HFF-Myc (cell line): ENCODE measurements at regions not wholly inside any gene's neighbourhood (a gene's known extent, or its start where the extent isn't known, plus 50 kb on each side); places are given as distances from the start of the nearest gene placed in this dataset.

Experiments
- DNase-seq: peaks from one replicate; pipeline ENCODE4 v3.0.0-alpha.2; 2011; ENCODE audit warnings: low read depth; ENCODE audit errors: extremely low read depth
- H3K4me3 ChIP-seq: replicated peaks from 2 replicates; pipeline ENCODE4 v1.5.1; 2011; ENCODE audit warnings: low read depth, mild to moderate bottlenecking, control low read depth, low read length
- CTCF ChIP-seq: IDR thresholded peaks from 2 replicates; pipeline ENCODE4 v1.5.1; 2012; ENCODE audit warnings: mild to moderate bottlenecking, low read depth, low read length, control low read depth; ENCODE audit errors: missing control alignments

DNA sequence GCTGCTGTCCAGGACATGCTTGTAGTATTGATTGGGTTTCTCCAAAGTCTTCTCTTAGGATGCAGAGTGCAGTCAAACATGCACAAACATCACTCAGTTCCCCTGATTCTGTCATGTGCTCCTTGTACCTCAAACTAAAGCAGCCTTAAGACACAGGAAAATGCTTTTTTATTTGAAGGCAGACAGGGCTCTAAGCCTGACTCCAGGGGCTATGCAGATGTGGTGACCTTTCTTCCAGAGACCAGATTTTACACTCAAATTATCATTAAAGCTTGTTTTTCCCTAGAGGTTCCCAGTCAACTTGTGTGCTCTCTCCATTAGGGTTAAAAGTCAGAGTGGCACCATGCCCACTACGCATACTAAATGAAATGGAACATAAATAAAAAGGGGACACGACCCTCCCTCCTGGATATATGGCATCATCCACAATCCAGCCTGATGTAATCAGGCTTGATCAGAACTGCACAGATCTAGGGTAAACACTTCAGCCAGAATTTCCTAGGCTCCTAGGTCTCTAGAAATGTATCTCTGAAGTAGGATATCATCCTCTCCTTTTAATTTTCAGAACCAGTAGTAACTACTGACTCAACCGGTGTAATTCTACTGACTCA is 771.1 kb downstream of the NR2F1-AS1 start:
- no peak for DNase-seq
- TF ChIP-seq CTCF, result no peak
- H3K4me3 ChIP-seq, result no peak overlapping the region

GRCh38 chr5:92808474-92808873 is 772.5 kb downstream of the NR2F1-AS1 start:
- no peak for DNase-seq
- H3K4me3 ChIP-seq, result no peak overlapping the region

GRCh38 chr5:92807085-92807484 is 773.9 kb downstream of the NR2F1-AS1 start:
- H3K4me3 ChIP-seq, result no peak overlapping the region
- DNase-seq, result no peak
- TF ChIP-seq CTCF, result no peak

More at GRCh38 chr5:92808474-92808873, 772.5 kb downstream of the NR2F1-AS1 start:
- TF ChIP-seq CTCF, result no peak

DNA sequence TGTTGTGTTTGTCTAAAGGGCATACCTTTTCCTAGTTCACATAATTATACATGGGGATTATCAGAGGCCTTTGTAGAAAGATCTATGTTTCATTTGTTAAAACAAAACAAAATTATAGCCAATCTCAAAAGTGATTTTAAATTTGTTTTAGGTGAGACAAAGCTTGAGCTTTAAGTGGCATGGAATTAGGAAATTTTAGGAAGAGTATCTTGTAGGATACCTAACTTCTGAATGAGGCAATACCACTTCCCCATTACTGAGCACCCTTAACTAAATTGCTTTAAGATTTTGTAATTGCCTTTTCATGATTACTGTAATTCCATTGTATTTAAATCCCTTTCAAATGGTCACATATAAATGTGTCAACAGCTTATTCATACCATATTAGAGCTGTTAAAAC is 775.6 kb downstream of the NR2F1-AS1 start:
- H3K4me3 ChIP-seq, result no peak overlapping the region

DNA sequence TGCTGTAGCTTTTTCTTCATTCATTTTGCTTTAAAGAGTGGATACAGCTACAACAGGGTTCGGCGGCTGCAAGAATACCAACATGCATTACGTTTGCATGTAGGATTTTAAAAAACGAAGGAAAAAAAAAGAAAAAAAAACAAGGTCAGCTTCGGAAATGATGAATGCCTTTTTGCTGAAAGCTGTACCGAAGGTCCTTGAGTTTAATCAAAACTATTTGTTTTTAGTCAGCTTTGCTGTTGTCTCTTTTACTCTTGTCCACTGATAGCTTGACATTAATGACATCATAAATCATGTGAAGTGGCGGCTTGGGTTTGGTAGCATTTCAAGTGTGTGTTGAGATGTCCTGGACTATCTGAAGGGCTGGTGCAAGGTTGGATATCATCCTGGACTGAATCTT is 779.1 kb downstream of the NR2F1-AS1 start:
- no peak for TF ChIP-seq CTCF
- no peak overlapping the region for H3K4me3 ChIP-seq
- no peak for DNase-seq

More for the DNA sequence above, 775.6 kb downstream of the NR2F1-AS1 start:
- no peak for DNase-seq
- TF ChIP-seq CTCF, result no peak

GRCh38 chr5:92800365-92800764 is 780.7 kb downstream of the NR2F1-AS1 start:
- DNase-seq, result peak; percentile 17
- TF ChIP-seq CTCF, result no peak
- no peak overlapping the region for H3K4me3 ChIP-seq

DNA sequence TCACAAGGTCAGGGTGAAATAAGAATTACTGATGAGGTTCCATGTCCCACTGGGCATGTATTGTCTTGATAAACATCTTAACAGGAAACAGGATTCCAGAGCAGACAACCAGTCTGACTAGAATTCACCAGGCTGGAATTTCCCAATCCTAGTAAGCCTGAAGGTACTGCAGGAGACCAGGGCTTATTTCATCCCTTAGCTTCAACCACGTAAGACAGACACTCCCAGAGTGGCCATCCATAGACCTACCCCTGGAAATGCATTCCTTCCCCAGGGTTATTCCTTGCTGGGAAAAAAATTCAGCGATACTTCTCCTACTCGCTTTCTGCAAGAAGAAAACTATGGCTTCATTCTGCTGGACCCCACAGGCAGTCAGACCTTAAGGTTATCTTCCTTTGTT is 785.4 kb downstream of the NR2F1-AS1 start:
- DNase-seq, result no peak
- H3K4me3 ChIP-seq, result no peak overlapping the region
- no peak for TF ChIP-seq CTCF
